ENCODE measurements at regions not wholly inside any gene's neighbourhood (a gene's known extent, or its start where the extent isn't known, plus 50 kb on each side); places are given as distances from the start of the nearest gene placed in this dataset.

- Histone ChIP-seq H3K27ac (no peak overlapping the region), H3F3A (ENCODE audit: insufficient read depth) (no peaks in the 10 kb centered on the region), H3K4me3 (no peak overlapping the region), H3K9me2 (ENCODE audit: insufficient read depth) (no peaks in the 10 kb centered on the region), H3K36me3 (ENCODE audit: low read depth) (no peaks in the 10 kb centered on the region), H2AFZ (no peak overlapping the region), H4K20me1 (ENCODE audit: insufficient read depth) (no peaks in the 10 kb centered on the region), H3K79me2 (ENCODE audit: insufficient read depth) (no peaks in the 10 kb centered on the region), H3K4me1 (ENCODE audit: insufficient read depth) (no peaks in the 10 kb centered on the region), H3K27me3 (replicated peaks; ENCODE audit: insufficient read depth) (peaks cover 17% of the 10 kb centered on the region), H3K9ac (no peak overlapping the region), H3K9me3 (ENCODE audit: low read depth) (no peaks in the 10 kb centered on the region), H3K4me2 (ENCODE audit: unreplicated experiment) (no peak overlapping the region)
- DNase-seq = no peak
- 14 to 15% methylated on average over 9 to 11 of the region's 11 CpGs for WGBS, 2 experiments (ENCODE audit: low coverage in 1 of 2, low lambda C conversion rate in 2 of 2, missing lambda C conversion rate in 2 of 2)
- TF ChIP-seq EZH2 (IDR thresholded peaks at IDR 0.05; ENCODE audit: insufficient read depth, poor library complexity, severe bottlenecking) (no peak), EZH2phosphoT487 (IDR thresholded peaks at IDR 0.05; ENCODE audit: insufficient read depth, low read depth) (no peak)
- in situ Hi-C loops (cut with MboI) = no loop called here
Observed at GRCh38 chr11:120031612-120032600, 106.0 kb downstream of the TRIM29 start.

- Histone ChIP-seq H4K20me1 (ENCODE audit: insufficient read depth) (no peaks in the 10 kb centered on the region), H3K4me1 (ENCODE audit: insufficient read depth) (no peaks in the 10 kb centered on the region), H3F3A (ENCODE audit: insufficient read depth) (no peaks in the 10 kb centered on the region), H3K4me2 (ENCODE audit: unreplicated experiment) (no peak overlapping the region), H3K9me3 (ENCODE audit: low read depth) (no peaks in the 10 kb centered on the region), H3K36me3 (ENCODE audit: low read depth) (no peaks in the 10 kb centered on the region), H3K27me3 (replicated peaks; ENCODE audit: insufficient read depth) (peaks cover 17% of the 10 kb centered on the region), H3K79me2 (ENCODE audit: insufficient read depth) (no peaks in the 10 kb centered on the region), H2AFZ (no peak overlapping the region), H3K9ac (no peak overlapping the region), H3K4me3 (no peak overlapping the region), H3K27ac (no peak overlapping the region), H3K9me2 (ENCODE audit: insufficient read depth) (no peaks in the 10 kb centered on the region)
- WGBS, 2 experiments (ENCODE audit: low coverage in 1 of 2, low lambda C conversion rate in 2 of 2, missing lambda C conversion rate in 2 of 2) = 81 to 84% methylated on average over 11 of the region's 11 CpGs
- in situ Hi-C loops (cut with MboI) = no loop called here
- no peak for DNase-seq
- TF ChIP-seq EZH2 (IDR thresholded peaks at IDR 0.05; ENCODE audit: insufficient read depth, poor library complexity, severe bottlenecking) (no peak), EZH2phosphoT487 (IDR thresholded peaks at IDR 0.05; ENCODE audit: insufficient read depth, low read depth) (no peak)
Observed at GRCh38 chr11:120031156-120031555, 106.8 kb downstream of the TRIM29 start.

- DNase-seq = no peak
- Histone ChIP-seq H3K4me1 (ENCODE audit: insufficient read depth) (no peaks in the 10 kb centered on the region), H2AFZ (no peak overlapping the region), H4K20me1 (ENCODE audit: insufficient read depth) (no peaks in the 10 kb centered on the region), H3K27ac (no peak overlapping the region), H3K9me3 (ENCODE audit: low read depth) (no peaks in the 10 kb centered on the region), H3K4me2 (ENCODE audit: unreplicated experiment) (no peak overlapping the region), H3K9me2 (ENCODE audit: insufficient read depth) (no peaks in the 10 kb centered on the region), H3K36me3 (ENCODE audit: low read depth) (no peaks in the 10 kb centered on the region), H3K9ac (no peak overlapping the region), H3K79me2 (ENCODE audit: insufficient read depth) (no peaks in the 10 kb centered on the region), H3K4me3 (no peak overlapping the region), H3K27me3 (replicated peaks; ENCODE audit: insufficient read depth) (peaks cover 17% of the 10 kb centered on the region), H3F3A (ENCODE audit: insufficient read depth) (no peaks in the 10 kb centered on the region)
- TF ChIP-seq EZH2 (IDR thresholded peaks at IDR 0.05; ENCODE audit: insufficient read depth, poor library complexity, severe bottlenecking) (no peak), EZH2phosphoT487 (IDR thresholded peaks at IDR 0.05; ENCODE audit: insufficient read depth, low read depth) (no peak)
- 32 to 41% methylated on average over 4 of the region's 4 CpGs for WGBS, 2 experiments (ENCODE audit: low coverage in 1 of 2, low lambda C conversion rate in 2 of 2, missing lambda C conversion rate in 2 of 2)
- in situ Hi-C loops (cut with MboI) = no loop called here
Observed at GRCh38 chr11:120030411-120030810, 107.5 kb downstream of the TRIM29 start.

- Histone ChIP-seq H2AFZ (no peak overlapping the region), H3K9me2 (ENCODE audit: insufficient read depth) (no peaks in the 10 kb centered on the region), H3K36me3 (ENCODE audit: low read depth) (no peaks in the 10 kb centered on the region), H3K9me3 (ENCODE audit: low read depth) (no peaks in the 10 kb centered on the region), H3K9ac (no peak overlapping the region), H4K20me1 (ENCODE audit: insufficient read depth) (no peaks in the 10 kb centered on the region), H3K79me2 (ENCODE audit: insufficient read depth) (no peaks in the 10 kb centered on the region), H3K4me3 (no peak overlapping the region), H3F3A (ENCODE audit: insufficient read depth) (no peaks in the 10 kb centered on the region), H3K4me1 (ENCODE audit: insufficient read depth) (no peaks in the 10 kb centered on the region), H3K4me2 (ENCODE audit: unreplicated experiment) (no peak overlapping the region), H3K27ac (no peak overlapping the region), H3K27me3 (replicated peaks; ENCODE audit: insufficient read depth) (peaks cover 17% of the 10 kb centered on the region)
- no peak for DNase-seq
- in situ Hi-C loops (cut with MboI) = no loop called here
- 54 to 72% methylated on average over 4 of the region's 4 CpGs for WGBS, 2 experiments (ENCODE audit: low coverage in 1 of 2, low lambda C conversion rate in 2 of 2, missing lambda C conversion rate in 2 of 2)
- TF ChIP-seq EZH2phosphoT487 (IDR thresholded peaks at IDR 0.05; ENCODE audit: insufficient read depth, low read depth) (no peak), EZH2 (IDR thresholded peaks at IDR 0.05; ENCODE audit: insufficient read depth, poor library complexity, severe bottlenecking) (no peak)
Observed at GRCh38 chr11:120029321-120029720, 108.6 kb downstream of the TRIM29 start.

Data from GM23248 (cell line).